GM12892 (cell line): ENCODE measurements at regions not wholly inside any gene's neighbourhood (a gene's known extent, or its start where the extent isn't known, plus 50 kb on each side); places are given as distances from the start of the nearest gene placed in this dataset.

Experiments
- POLR2A ChIP-seq: IDR thresholded peaks from 2 replicates; pipeline ENCODE4 v1.6.1; 2011; ENCODE audit warnings: low read depth, low read length, control low read depth
- POLR2AphosphoS5 ChIP-seq: IDR thresholded peaks from 2 replicates; pipeline ENCODE4 v1.6.1; 2011; ENCODE audit warnings: low read depth, low read length, control low read depth

GRCh38 chr7:4430227-4430626 is 251.9 kb upstream of the FOXK1 start:
- no peak for TF ChIP-seq POLR2AphosphoS5
- no peak for TF ChIP-seq POLR2A
